Right kidney (tissue), 1 donor: ENCODE measurements at regions not wholly inside any gene's neighbourhood (a gene's known extent, or its start where the extent isn't known, plus 50 kb on each side); places are given as distances from the start of the nearest gene placed in this dataset.
A peak's percentile ranks its signal among the peaks of the same experiment; 100 is the strongest.

Experiments
- DNase-seq: peaks from one replicate; pipeline ENCODE4 v3.0.0-alpha.2; 2016

- no peak for DNase-seq
These were observed 221.0 kb upstream of the CDH13 start for GRCh38 chr16:82405736-82406135.

GRCh38 chr16:82404586-82405315 is 222.0 kb upstream of the CDH13 start:
- no peak for DNase-seq

- no peak for DNase-seq
These were observed 224.0 kb upstream of the CDH13 start for GRCh38 chr16:82402665-82403218.

GRCh38 chr16:82400046-82400445 is 226.7 kb upstream of the CDH13 start:
- DNase-seq, result no peak

GRCh38 chr16:82396509-82396908 is 226.5 kb upstream of the MPHOSPH6 start:
- DNase-seq, result no peak

GRCh38 chr16:82395212-82395611 is 225.2 kb upstream of the MPHOSPH6 start:
- DNase-seq, result no peak

- no peak for DNase-seq
These were observed 221.7 kb upstream of the MPHOSPH6 start for GRCh38 chr16:82391690-82392089.

- no peak for DNase-seq
These were observed 220.1 kb upstream of the MPHOSPH6 start for GRCh38 chr16:82389956-82390650.

GRCh38 chr16:82386761-82387160 is 216.7 kb upstream of the MPHOSPH6 start:
- peak; percentile 4 for DNase-seq

GRCh38 chr16:82384949-82385348 is 214.9 kb upstream of the MPHOSPH6 start:
- peak; percentile 15 for DNase-seq

GRCh38 chr16:82384017-82384416 is 214.0 kb upstream of the MPHOSPH6 start:
- no peak for DNase-seq

GRCh38 chr16:82382521-82382920 is 212.5 kb upstream of the MPHOSPH6 start:
- DNase-seq, result no peak

- no peak for DNase-seq
These were observed 209.5 kb upstream of the MPHOSPH6 start for GRCh38 chr16:82379551-82379950.

- no peak for DNase-seq
These were observed 204.0 kb upstream of the MPHOSPH6 start for GRCh38 chr16:82373976-82374375.

GRCh38 chr16:82370282-82370681 is 200.3 kb upstream of the MPHOSPH6 start:
- DNase-seq, result no peak

- no peak for DNase-seq
These were observed 198.0 kb upstream of the MPHOSPH6 start for GRCh38 chr16:82368041-82368440.

- DNase-seq, result no peak
These were observed 196.4 kb upstream of the MPHOSPH6 start for GRCh38 chr16:82366462-82366861.

GRCh38 chr16:82364690-82365089 is 194.7 kb upstream of the MPHOSPH6 start:
- no peak for DNase-seq

GRCh38 chr16:82363026-82363816 is 193.2 kb upstream of the MPHOSPH6 start:
- DNase-seq, result no peak

GRCh38 chr16:82361885-82362284 is 191.9 kb upstream of the MPHOSPH6 start:
- DNase-seq, result no peak

- no peak for DNase-seq
These were observed 190.2 kb upstream of the MPHOSPH6 start for GRCh38 chr16:82360024-82360783.

- DNase-seq, result no peak
These were observed 188.7 kb upstream of the MPHOSPH6 start for GRCh38 chr16:82358606-82359221.
